Choroid plexus epithelial cell (primary cell): ENCODE measurements at regions not wholly inside any gene's neighbourhood (a gene's known extent, or its start where the extent isn't known, plus 50 kb on each side); places are given as distances from the start of the nearest gene placed in this dataset.

Experiments used
- DNase-seq: peaks from one replicate; pipeline ENCODE4 v3.0.0-alpha.2; 2010; ENCODE audit warnings: low read depth
- H3K4me3 ChIP-seq: 2 replicates; pipeline ENCODE4 v1.5.1; 2011; ENCODE audit warnings: low read depth, mild to moderate bottlenecking, control low read depth, low read length, moderate library complexity
- CTCF ChIP-seq: conservative IDR thresholded peaks from 2 replicates; pipeline ENCODE4 v1.5.1; 2011; ENCODE audit warnings: low read depth, mild to moderate bottlenecking, control low read depth, inconsistent platforms, low read length, moderate library complexity

- TF ChIP-seq CTCF: no peak
- no peak for DNase-seq
- no peak overlapping the region for H3K4me3 ChIP-seq
Measured at GRCh38 chr3:64818196-64818595, 130.4 kb upstream of the ADAMTS9 start.

- no peak for DNase-seq
- no peak for TF ChIP-seq CTCF
Measured at GRCh38 chr3:64816355-64816754, 128.6 kb upstream of the ADAMTS9 start.

GRCh38 chr3:64815789-64816188, 128.0 kb upstream of the ADAMTS9 start:
- DNase-seq: no peak
- no peak for TF ChIP-seq CTCF
- H3K4me3 ChIP-seq: no peak overlapping the region

More at GRCh38 chr3:64816355-64816754, 128.6 kb upstream of the ADAMTS9 start:
- H3K4me3 ChIP-seq: no peak overlapping the region

- TF ChIP-seq CTCF: peak; percentile 7
- H3K4me3 ChIP-seq: no peak overlapping the region
- peak; percentile 64 for DNase-seq
Measured at GRCh38 chr3:64815195-64815631, 127.4 kb upstream of the ADAMTS9 start.

- H3K4me3 ChIP-seq: no peak overlapping the region
- no peak for DNase-seq
- TF ChIP-seq CTCF: no peak
Measured at GRCh38 chr3:64814351-64814750, 126.6 kb upstream of the ADAMTS9 start.

GRCh38 chr3:64813326-64813725, 125.5 kb upstream of the ADAMTS9 start:
- no peak for TF ChIP-seq CTCF
- no peak for DNase-seq
- H3K4me3 ChIP-seq: no peak overlapping the region

- H3K4me3 ChIP-seq: no peak overlapping the region
- no peak for TF ChIP-seq CTCF
- no peak for DNase-seq
Measured at GRCh38 chr3:64809086-64809485, 121.3 kb upstream of the ADAMTS9 start.
